ENCODE measurements at regions not wholly inside any gene's neighbourhood (a gene's known extent, or its start where the extent isn't known, plus 50 kb on each side); places are given as distances from the start of the nearest gene placed in this dataset.

GRCh38 chr14:42947991-42948390, 1341.3 kb downstream of the LRFN5 start:
- H3K4me3 ChIP-seq (ENCODE audit: low read depth, low read length), result no peak overlapping the region
- no peaks in the 10 kb centered on the region for H3K27me3 ChIP-seq (ENCODE audit: control insufficient read depth, insufficient read depth, low read length)
- TF ChIP-seq, protein P1, sequence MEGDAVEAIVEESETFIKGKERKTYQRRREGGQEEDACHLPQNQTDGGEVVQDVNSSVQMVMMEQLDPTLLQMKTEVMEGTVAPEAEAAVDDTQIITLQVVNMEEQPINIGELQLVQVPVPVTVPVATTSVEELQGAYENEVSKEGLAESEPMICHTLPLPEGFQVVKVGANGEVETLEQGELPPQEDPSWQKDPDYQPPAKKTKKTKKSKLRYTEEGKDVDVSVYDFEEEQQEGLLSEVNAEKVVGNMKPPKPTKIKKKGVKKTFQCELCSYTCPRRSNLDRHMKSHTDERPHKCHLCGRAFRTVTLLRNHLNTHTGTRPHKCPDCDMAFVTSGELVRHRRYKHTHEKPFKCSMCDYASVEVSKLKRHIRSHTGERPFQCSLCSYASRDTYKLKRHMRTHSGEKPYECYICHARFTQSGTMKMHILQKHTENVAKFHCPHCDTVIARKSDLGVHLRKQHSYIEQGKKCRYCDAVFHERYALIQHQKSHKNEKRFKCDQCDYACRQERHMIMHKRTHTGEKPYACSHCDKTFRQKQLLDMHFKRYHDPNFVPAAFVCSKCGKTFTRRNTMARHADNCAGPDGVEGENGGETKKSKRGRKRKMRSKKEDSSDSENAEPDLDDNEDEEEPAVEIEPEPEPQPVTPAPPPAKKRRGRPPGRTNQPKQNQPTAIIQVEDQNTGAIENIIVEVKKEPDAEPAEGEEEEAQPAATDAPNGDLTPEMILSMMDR (IDR thresholded peaks at IDR 0.05; ENCODE audit: insufficient read depth, low read length, severe bottlenecking), result no peak
- no peak for FAIRE-seq
- H3K36me3 ChIP-seq (ENCODE audit: control insufficient read depth, insufficient read depth, low read length), result no peaks in the 10 kb centered on the region
- DNase-seq (ENCODE audit: low read depth), result no peak

- no peak for FAIRE-seq
- no peak for DNase-seq (ENCODE audit: low read depth)
- TF ChIP-seq, protein P1 (IDR thresholded peaks at IDR 0.05; ENCODE audit: insufficient read depth, low read length, severe bottlenecking), result no peak
Observed at GRCh38 chr14:42944284-42944683, 1337.6 kb downstream of the LRFN5 start.

DNA sequence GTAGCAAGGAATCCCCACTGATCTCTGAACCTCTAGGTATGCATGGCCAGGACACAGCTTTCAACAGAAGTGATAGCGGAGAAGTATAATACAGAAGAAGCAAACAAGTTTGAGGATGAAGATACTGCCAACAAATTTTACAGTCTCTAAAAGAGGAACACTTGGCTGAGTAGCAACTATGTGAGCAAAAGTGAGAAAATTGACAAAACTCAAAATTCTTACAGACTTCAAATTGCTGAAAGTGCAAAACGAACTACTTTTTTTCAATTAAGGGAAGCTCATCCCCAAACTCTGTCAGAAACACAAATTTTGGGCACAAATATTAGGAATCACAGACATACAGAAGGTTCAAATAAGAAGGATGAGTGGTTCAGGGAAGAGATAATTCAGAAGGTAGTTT, 1324.6 kb downstream of the LRFN5 start:
- no peaks in the 10 kb centered on the region for H3K27me3 ChIP-seq (ENCODE audit: control insufficient read depth, insufficient read depth, low read length)
- no peak overlapping the region for H3K4me3 ChIP-seq (ENCODE audit: low read depth, low read length)
- TF ChIP-seq, protein P1 (IDR thresholded peaks at IDR 0.05; ENCODE audit: insufficient read depth, low read length, severe bottlenecking), result no peak
- DNase-seq (ENCODE audit: low read depth) (no peak), FAIRE-seq (no peak)
- H3K36me3 ChIP-seq (ENCODE audit: control insufficient read depth, insufficient read depth, low read length), result no peaks in the 10 kb centered on the region

More at GRCh38 chr14:42944284-42944683, 1337.6 kb downstream of the LRFN5 start:
- H3K4me3 ChIP-seq (ENCODE audit: low read depth, low read length), result no peak overlapping the region
- no peaks in the 10 kb centered on the region for H3K27me3 ChIP-seq (ENCODE audit: control insufficient read depth, insufficient read depth, low read length)
- no peaks in the 10 kb centered on the region for H3K36me3 ChIP-seq (ENCODE audit: control insufficient read depth, insufficient read depth, low read length)

DNA sequence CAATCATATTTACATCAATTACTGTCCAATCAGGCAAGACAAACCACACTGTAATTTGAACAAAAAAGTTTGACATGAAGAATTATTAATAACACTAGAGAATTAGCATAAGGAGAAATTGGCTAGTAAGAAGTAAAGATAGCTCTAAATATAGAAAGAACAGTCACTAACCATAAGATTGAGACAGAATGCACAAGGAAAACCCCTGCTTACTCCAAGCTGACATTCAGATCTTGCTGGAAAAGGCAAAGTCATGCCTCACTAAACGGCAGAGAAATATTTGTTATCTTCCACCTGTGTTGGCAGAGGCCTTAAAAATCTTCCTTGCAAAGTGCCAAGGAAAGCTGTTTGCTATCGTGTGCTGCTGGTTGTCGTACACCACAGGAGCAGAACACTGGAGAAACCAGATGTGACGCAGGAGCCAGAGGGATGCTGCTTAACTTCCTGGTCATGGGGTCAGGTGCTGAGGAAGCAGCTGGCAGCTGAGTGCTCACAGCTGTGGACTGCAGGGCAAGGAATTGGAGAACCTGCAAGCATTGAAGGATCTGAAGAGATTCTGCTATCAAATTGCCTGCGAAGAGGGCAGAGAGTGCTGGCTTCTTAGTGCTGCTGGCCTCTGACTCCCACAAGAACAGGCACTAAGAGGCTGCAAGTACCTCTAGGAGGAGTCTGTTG, 1323.3 kb downstream of the LRFN5 start:
- FAIRE-seq (no peak), DNase-seq (ENCODE audit: low read depth) (no peak)
- Histone ChIP-seq H3K27me3 (ENCODE audit: control insufficient read depth, insufficient read depth, low read length) (no peaks in the 10 kb centered on the region), H3K4me3 (ENCODE audit: low read depth, low read length) (no peak overlapping the region), H3K36me3 (ENCODE audit: control insufficient read depth, insufficient read depth, low read length) (no peaks in the 10 kb centered on the region)
- TF ChIP-seq, protein P1 (IDR thresholded peaks at IDR 0.05; ENCODE audit: insufficient read depth, low read length, severe bottlenecking), result no peak

DNA sequence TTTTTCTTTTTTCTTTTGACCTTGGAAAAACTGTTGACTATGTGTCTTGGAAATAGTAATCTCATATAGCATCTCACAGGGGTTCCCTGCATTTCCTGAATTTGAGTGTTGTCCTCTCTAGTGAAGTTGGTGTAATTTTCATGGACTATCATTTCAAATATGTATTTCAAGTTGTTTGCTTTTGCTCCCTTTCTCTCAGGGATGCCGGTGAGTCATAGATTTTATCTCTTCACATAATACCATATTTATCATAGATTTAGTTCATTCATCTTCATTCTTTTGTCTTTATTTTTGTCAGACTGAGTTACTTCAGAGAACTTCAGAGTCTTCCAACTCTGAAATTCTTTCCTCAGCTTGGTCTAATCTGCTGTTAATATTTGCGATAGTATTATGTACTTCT, 1320.6 kb downstream of the LRFN5 start:
- TF ChIP-seq, protein P1 (IDR thresholded peaks at IDR 0.05; ENCODE audit: insufficient read depth, low read length, severe bottlenecking), result no peak
- DNase-seq (ENCODE audit: low read depth) (no peak), FAIRE-seq (no peak)
- Histone ChIP-seq H3K36me3 (ENCODE audit: control insufficient read depth, insufficient read depth, low read length) (no peaks in the 10 kb centered on the region), H3K4me3 (ENCODE audit: low read depth, low read length) (no peak overlapping the region), H3K27me3 (ENCODE audit: control insufficient read depth, insufficient read depth, low read length) (no peaks in the 10 kb centered on the region)

DNA sequence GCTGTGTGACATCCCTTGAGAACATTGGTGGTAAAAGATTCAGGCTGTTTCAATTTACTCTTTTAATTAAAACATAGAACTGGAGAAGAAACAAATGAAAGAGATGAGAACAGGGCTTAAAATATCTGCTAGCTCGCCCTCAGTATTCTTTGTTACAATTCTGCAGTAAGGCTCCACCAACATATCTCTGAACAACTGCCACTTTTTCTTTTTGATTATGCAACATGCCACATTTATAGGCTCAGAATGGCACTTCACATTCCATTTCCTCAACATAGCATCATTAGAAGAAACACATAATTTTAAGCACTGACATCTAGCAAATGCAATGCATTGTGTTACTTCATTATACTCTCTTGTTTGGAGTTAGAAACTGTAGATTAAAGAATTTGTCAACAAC, 1315.2 kb downstream of the LRFN5 start:
- H3K36me3 ChIP-seq (ENCODE audit: control insufficient read depth, insufficient read depth, low read length), result no peaks in the 10 kb centered on the region
- no peak overlapping the region for H3K4me3 ChIP-seq (ENCODE audit: low read depth, low read length)
- no peaks in the 10 kb centered on the region for H3K27me3 ChIP-seq (ENCODE audit: control insufficient read depth, insufficient read depth, low read length)
- no peak for DNase-seq (ENCODE audit: low read depth)
- TF ChIP-seq, protein P1 (IDR thresholded peaks at IDR 0.05; ENCODE audit: insufficient read depth, low read length, severe bottlenecking), result no peak
- FAIRE-seq, result no peak
